ENCODE measurements at regions not wholly inside any gene's neighbourhood (a gene's known extent, or its start where the extent isn't known, plus 50 kb on each side); places are given as distances from the start of the nearest gene placed in this dataset.

- Histone ChIP-seq H3K9me3 (ENCODE audit: control insufficient read depth in 2 of 2, insufficient read depth in 1 of 2, low read length in 1 of 2) (no peaks in the 10 kb centered on the region), H3K27ac (ENCODE audit: low read depth in 1 of 2, low read length in 1 of 2) (no peak overlapping the region), H3K27me3 (ENCODE audit: control insufficient read depth in 2 of 2, insufficient read depth in 1 of 2, low read length in 1 of 2) (peaks cover 0 to 2% of the 10 kb centered on the region in 2 donors), H3K4me1 (ENCODE audit: control insufficient read depth in 2 of 2, insufficient read depth in 2 of 2, low read length in 2 of 2) (peaks cover under 1 to 4% of the 10 kb centered on the region in 2 donors), H3K36me3 (ENCODE audit: control insufficient read depth in 2 of 2, insufficient read depth in 2 of 2, low read length in 1 of 2) (no peaks in the 10 kb centered on the region), H3K4me3 (ENCODE audit: low read length in 2 of 2) (no peak overlapping the region)
- 89% methylated on average over 3 of the region's 3 CpGs for WGBS
- no peak for DNase-seq (ENCODE audit: low read depth in 6 of 9, low spot score in 9 of 9)
These were observed 152.0 kb downstream of the KCNA5 start for GRCh38 chr12:5195691-5196090.

GRCh38 chr12:5197131-5197530 lies 153.5 kb downstream of the KCNA5 start:
- H3K4me3 ChIP-seq (ENCODE audit: low read length in 2 of 2), result no peak overlapping the region
- peaks cover 0 to 2% of the 10 kb centered on the region in 2 donors for H3K27me3 ChIP-seq (ENCODE audit: control insufficient read depth in 2 of 2, insufficient read depth in 1 of 2, low read length in 1 of 2)
- DNase-seq (ENCODE audit: low read depth in 6 of 9, low spot score in 9 of 9), result no peak
- no peaks in the 10 kb centered on the region for H3K36me3 ChIP-seq (ENCODE audit: control insufficient read depth in 2 of 2, insufficient read depth in 2 of 2, low read length in 1 of 2)
- no peaks in the 10 kb centered on the region for H3K9me3 ChIP-seq (ENCODE audit: control insufficient read depth in 2 of 2, insufficient read depth in 1 of 2, low read length in 1 of 2)
- no peak overlapping the region for H3K27ac ChIP-seq (ENCODE audit: low read depth in 1 of 2, low read length in 1 of 2)
- 7% methylated on average over 1 of the region's 1 CpG for WGBS
- peaks cover 2 to 6% of the 10 kb centered on the region in 2 donors for H3K4me1 ChIP-seq (ENCODE audit: control insufficient read depth in 2 of 2, insufficient read depth in 2 of 2, low read length in 2 of 2)

DNA sequence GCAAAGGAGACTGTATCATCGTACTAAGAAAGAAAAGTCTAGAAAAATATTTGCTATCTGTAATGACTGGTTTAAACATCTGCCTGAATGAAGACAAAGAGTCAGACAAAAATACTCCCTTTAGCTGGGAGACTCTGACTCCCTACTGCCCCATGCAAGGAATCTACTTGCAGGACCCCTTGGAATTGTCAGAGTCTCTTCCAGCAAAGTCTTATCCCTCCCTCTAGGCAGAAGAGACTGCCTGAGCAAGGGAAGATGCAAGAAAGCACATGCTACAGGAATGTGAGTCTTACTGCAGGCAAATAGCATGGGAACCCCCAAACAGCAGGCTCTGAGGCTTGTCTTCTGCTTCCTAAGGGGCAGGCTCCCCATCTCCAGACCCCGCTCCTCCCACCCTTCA lies 154.0 kb downstream of the KCNA5 start:
- no peak overlapping the region for H3K4me3 ChIP-seq (ENCODE audit: low read length in 2 of 2)
- peaks cover 0 to 2% of the 10 kb centered on the region in 2 donors for H3K27me3 ChIP-seq (ENCODE audit: control insufficient read depth in 2 of 2, insufficient read depth in 1 of 2, low read length in 1 of 2)
- H3K9me3 ChIP-seq (ENCODE audit: control insufficient read depth in 2 of 2, insufficient read depth in 1 of 2, low read length in 1 of 2), result no peaks in the 10 kb centered on the region
- H3K36me3 ChIP-seq (ENCODE audit: control insufficient read depth in 2 of 2, insufficient read depth in 2 of 2, low read length in 1 of 2), result no peaks in the 10 kb centered on the region
- H3K4me1 ChIP-seq (ENCODE audit: control insufficient read depth in 2 of 2, insufficient read depth in 2 of 2, low read length in 2 of 2), result peaks cover 2 to 6% of the 10 kb centered on the region in 2 donors
- 93% methylated on average over 2 of the region's 2 CpGs for WGBS
- no peak for DNase-seq (ENCODE audit: low read depth in 6 of 9, low spot score in 9 of 9)
- no peak overlapping the region for H3K27ac ChIP-seq (ENCODE audit: low read depth in 1 of 2, low read length in 1 of 2)

DNA sequence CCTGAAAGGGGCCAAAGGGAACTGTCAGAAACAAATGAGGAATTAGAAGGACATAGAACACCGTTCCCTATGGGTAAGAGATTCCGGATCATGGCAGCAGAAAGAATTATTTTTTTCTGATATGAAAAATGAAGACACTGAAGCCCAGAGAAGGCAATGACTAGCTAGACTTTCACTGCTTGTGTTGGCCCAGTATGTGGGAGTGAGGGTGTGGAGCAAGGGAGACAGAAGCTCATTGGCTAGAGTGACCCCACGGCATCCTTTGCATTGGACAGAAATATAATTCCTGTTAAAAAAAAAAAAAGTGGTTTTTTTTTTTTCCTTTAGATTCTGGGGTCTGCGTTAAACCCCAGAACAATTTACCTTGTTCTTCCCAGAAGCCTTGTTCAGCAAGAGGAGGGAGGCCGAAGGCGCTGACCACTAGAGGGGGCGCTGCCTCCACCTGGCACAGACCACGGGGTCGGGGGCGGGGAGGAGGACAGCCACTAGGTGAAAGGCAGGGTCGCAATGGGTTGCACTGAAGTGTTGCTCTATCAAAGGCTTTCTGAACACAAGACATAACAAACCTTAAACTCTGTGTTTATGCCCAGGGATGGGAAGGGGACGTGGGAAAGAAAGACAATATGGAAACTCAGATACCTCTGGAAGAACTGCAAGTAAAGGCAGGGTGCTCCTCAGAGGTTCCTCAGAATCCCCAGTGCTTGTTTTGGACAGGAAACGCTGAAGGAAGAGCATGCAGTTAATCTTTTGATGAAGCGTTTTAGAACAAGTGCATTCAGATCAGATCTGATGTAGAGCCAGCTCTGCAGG lies 156.8 kb downstream of the KCNA5 start:
- Histone ChIP-seq H3K27me3 (ENCODE audit: control insufficient read depth in 2 of 2, insufficient read depth in 1 of 2, low read length in 1 of 2) (peaks cover 0 to 2% of the 10 kb centered on the region in 2 donors), H3K36me3 (ENCODE audit: control insufficient read depth in 2 of 2, insufficient read depth in 2 of 2, low read length in 1 of 2) (no peaks in the 10 kb centered on the region), H3K27ac (ENCODE audit: low read depth in 1 of 2, low read length in 1 of 2) (no peak overlapping the region), H3K9me3 (ENCODE audit: control insufficient read depth in 2 of 2, insufficient read depth in 1 of 2, low read length in 1 of 2) (no peaks in the 10 kb centered on the region), H3K4me1 (ENCODE audit: control insufficient read depth in 2 of 2, insufficient read depth in 2 of 2, low read length in 2 of 2) (peaks cover 12 to 21% of the 10 kb centered on the region in 2 donors), H3K4me3 (ENCODE audit: low read length in 2 of 2) (no peak overlapping the region)
- DNase-seq (ENCODE audit: low read depth in 6 of 9, low spot score in 9 of 9), result peak in 5 of 9 donors; percentile 15 to 68 (median 38)
- 27% methylated on average over 14 of the region's 14 CpGs for WGBS

GRCh38 chr12:5201554-5202218 lies 158.0 kb downstream of the KCNA5 start:
- DNase-seq (ENCODE audit: low read depth in 6 of 9, low spot score in 9 of 9), result peak in 1 of 9 donors; percentile 5
- 70% methylated on average over 18 of the region's 18 CpGs for WGBS
- Histone ChIP-seq H3K4me1 (ENCODE audit: control insufficient read depth in 2 of 2, insufficient read depth in 2 of 2, low read length in 2 of 2) (peaks cover 12 to 21% of the 10 kb centered on the region in 2 donors), H3K36me3 (ENCODE audit: control insufficient read depth in 2 of 2, insufficient read depth in 2 of 2, low read length in 1 of 2) (no peaks in the 10 kb centered on the region), H3K27ac (ENCODE audit: low read depth in 1 of 2, low read length in 1 of 2) (no peak overlapping the region), H3K27me3 (ENCODE audit: control insufficient read depth in 2 of 2, insufficient read depth in 1 of 2, low read length in 1 of 2) (peaks cover 0 to 2% of the 10 kb centered on the region in 2 donors), H3K4me3 (ENCODE audit: low read length in 2 of 2) (no peak overlapping the region), H3K9me3 (ENCODE audit: control insufficient read depth in 2 of 2, insufficient read depth in 1 of 2, low read length in 1 of 2) (no peaks in the 10 kb centered on the region)

GRCh38 chr12:5203274-5203673 lies 159.6 kb downstream of the KCNA5 start:
- peaks cover 12 to 21% of the 10 kb centered on the region in 2 donors for H3K4me1 ChIP-seq (ENCODE audit: control insufficient read depth in 2 of 2, insufficient read depth in 2 of 2, low read length in 2 of 2)
- H3K9me3 ChIP-seq (ENCODE audit: control insufficient read depth in 2 of 2, insufficient read depth in 1 of 2, low read length in 1 of 2), result no peaks in the 10 kb centered on the region
- H3K36me3 ChIP-seq (ENCODE audit: control insufficient read depth in 2 of 2, insufficient read depth in 2 of 2, low read length in 1 of 2), result no peaks in the 10 kb centered on the region
- WGBS, result 0% methylated on average over 1 of the region's 1 CpG
- DNase-seq (ENCODE audit: low read depth in 6 of 9, low spot score in 9 of 9), result no peak
- H3K4me3 ChIP-seq (ENCODE audit: low read length in 2 of 2), result no peak overlapping the region
- H3K27ac ChIP-seq (ENCODE audit: low read depth in 1 of 2, low read length in 1 of 2), result no peak overlapping the region
- H3K27me3 ChIP-seq (ENCODE audit: control insufficient read depth in 2 of 2, insufficient read depth in 1 of 2, low read length in 1 of 2), result peaks cover 0 to 2% of the 10 kb centered on the region in 2 donors

GRCh38 chr12:5203720-5204119 lies 160.0 kb downstream of the KCNA5 start:
- H3K9me3 ChIP-seq (ENCODE audit: control insufficient read depth in 2 of 2, insufficient read depth in 1 of 2, low read length in 1 of 2), result no peaks in the 10 kb centered on the region
- WGBS, result 97% methylated on average over 4 of the region's 4 CpGs
- no peak for DNase-seq (ENCODE audit: low read depth in 6 of 9, low spot score in 9 of 9)
- no peaks in the 10 kb centered on the region for H3K36me3 ChIP-seq (ENCODE audit: control insufficient read depth in 2 of 2, insufficient read depth in 2 of 2, low read length in 1 of 2)
- H3K4me3 ChIP-seq (ENCODE audit: low read length in 2 of 2), result no peak overlapping the region
- peaks cover 12 to 21% of the 10 kb centered on the region in 2 donors for H3K4me1 ChIP-seq (ENCODE audit: control insufficient read depth in 2 of 2, insufficient read depth in 2 of 2, low read length in 2 of 2)
- H3K27me3 ChIP-seq (ENCODE audit: control insufficient read depth in 2 of 2, insufficient read depth in 1 of 2, low read length in 1 of 2), result peaks cover 0 to 2% of the 10 kb centered on the region in 2 donors
- H3K27ac ChIP-seq (ENCODE audit: low read depth in 1 of 2, low read length in 1 of 2), result no peak overlapping the region

DNA sequence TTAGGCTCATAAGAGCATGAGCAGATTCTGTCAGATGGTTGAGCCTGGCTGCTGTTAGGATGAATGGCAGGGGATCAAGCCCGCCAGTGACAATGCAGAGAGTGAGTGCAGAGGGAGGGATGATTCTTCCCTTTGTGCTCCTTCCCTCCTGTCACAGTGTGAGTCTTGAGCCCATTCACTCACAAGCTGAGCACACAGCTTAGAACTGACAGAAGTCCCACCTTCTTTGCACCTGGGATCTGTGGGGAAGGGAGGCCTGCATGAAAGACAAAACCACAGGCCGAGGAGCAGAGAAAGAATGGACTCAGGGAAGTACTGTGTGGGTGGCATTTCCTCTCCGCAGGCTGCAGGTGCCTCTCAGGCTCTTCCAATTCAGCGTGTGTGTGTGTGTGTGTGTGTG lies 160.6 kb downstream of the KCNA5 start:
- no peaks in the 10 kb centered on the region for H3K36me3 ChIP-seq (ENCODE audit: control insufficient read depth in 2 of 2, insufficient read depth in 2 of 2, low read length in 1 of 2)
- H3K4me3 ChIP-seq (ENCODE audit: low read length in 2 of 2), result no peak overlapping the region
- H3K27me3 ChIP-seq (ENCODE audit: control insufficient read depth in 2 of 2, insufficient read depth in 1 of 2, low read length in 1 of 2), result peaks cover 0 to 2% of the 10 kb centered on the region in 2 donors
- 3% methylated on average over 4 of the region's 4 CpGs for WGBS
- no peaks in the 10 kb centered on the region for H3K9me3 ChIP-seq (ENCODE audit: control insufficient read depth in 2 of 2, insufficient read depth in 1 of 2, low read length in 1 of 2)
- no peak overlapping the region for H3K27ac ChIP-seq (ENCODE audit: low read depth in 1 of 2, low read length in 1 of 2)
- DNase-seq (ENCODE audit: low read depth in 6 of 9, low spot score in 9 of 9), result peak in 6 of 9 donors; percentile 6 to 78 (median 40)
- peaks cover 12 to 21% of the 10 kb centered on the region in 2 donors for H3K4me1 ChIP-seq (ENCODE audit: control insufficient read depth in 2 of 2, insufficient read depth in 2 of 2, low read length in 2 of 2)

- Histone ChIP-seq H3K4me1 (ENCODE audit: control insufficient read depth in 2 of 2, insufficient read depth in 2 of 2, low read length in 2 of 2) (peaks cover 12 to 21% of the 10 kb centered on the region in 2 donors), H3K4me3 (ENCODE audit: low read length in 2 of 2) (no peak overlapping the region), H3K27me3 (ENCODE audit: control insufficient read depth in 2 of 2, insufficient read depth in 1 of 2, low read length in 1 of 2) (no peaks in the 10 kb centered on the region), H3K27ac (ENCODE audit: low read depth in 1 of 2, low read length in 1 of 2) (no peak overlapping the region), H3K36me3 (ENCODE audit: control insufficient read depth in 2 of 2, insufficient read depth in 2 of 2, low read length in 1 of 2) (no peaks in the 10 kb centered on the region), H3K9me3 (ENCODE audit: control insufficient read depth in 2 of 2, insufficient read depth in 1 of 2, low read length in 1 of 2) (no peaks in the 10 kb centered on the region)
- DNase-seq (ENCODE audit: low read depth in 6 of 9, low spot score in 9 of 9), result no peak
- 85% methylated on average over 4 of the region's 4 CpGs for WGBS
These were observed 161.2 kb downstream of the KCNA5 start for GRCh38 chr12:5204831-5205230.

Measured in thymus (tissue), 11 donors.